ENCODE measurements at regions not wholly inside any gene's neighbourhood (a gene's known extent, or its start where the extent isn't known, plus 50 kb on each side); places are given as distances from the start of the nearest gene placed in this dataset.

GRCh38 chr10:84608126-84608525 lies 279.7 kb downstream of the CCSER2 start:
- Histone ChIP-seq H3K9me3 (ENCODE audit: control insufficient read depth, insufficient read depth, low read length) (no peaks in the 10 kb centered on the region), H3K9ac (ENCODE audit: low read depth, low read length) (no peak overlapping the region), H2AFZ (replicated peaks; ENCODE audit: low read length, poor library complexity) (no peak overlapping the region), H2BK5ac (ENCODE audit: low read depth, low read length, poor library complexity, severe bottlenecking) (no peak overlapping the region), H2BK120ac (ENCODE audit: low read depth, low read length) (no peak overlapping the region), H4K20me1 (ENCODE audit: insufficient read depth, low read length) (no peaks in the 10 kb centered on the region), H3K14ac (replicated peaks; ENCODE audit: low read depth, low read length) (no peak overlapping the region), H4K5ac (ENCODE audit: low read depth, low read length) (no peak overlapping the region), H3K18ac (ENCODE audit: low read depth, low read length) (no peak overlapping the region), H3K4ac (ENCODE audit: low read depth, low read length) (no peak overlapping the region), H3K4me3 (ENCODE audit: insufficient read depth, low read depth, low read length) (no peak overlapping the region), H4K91ac (ENCODE audit: insufficient read depth, low read depth, low read length) (no peak overlapping the region), H2AK5ac (ENCODE audit: low read depth, low read length) (no peak overlapping the region), H3K23ac (ENCODE audit: low read depth, low read length) (no peak overlapping the region), H2AK9ac (replicated peaks; ENCODE audit: low read depth, low read length, poor library complexity) (no peak overlapping the region), H2BK20ac (ENCODE audit: low read depth, low read length) (no peak overlapping the region), H3K27me3 (ENCODE audit: control insufficient read depth, insufficient read depth, low read length) (no peaks in the 10 kb centered on the region), H3K4me2 (ENCODE audit: low read depth, low read length) (no peak overlapping the region), H2BK15ac (ENCODE audit: low read depth, low read length) (no peak overlapping the region), H3K79me1 (ENCODE audit: low read depth in 1 of 2, low read length in 2 of 2) (no peaks in the 10 kb centered on the region), H3K9me1 (ENCODE audit: insufficient read depth, low read length) (no peaks in the 10 kb centered on the region), H3K56ac (ENCODE audit: extremely low read depth, insufficient read depth, low read length) (no peak overlapping the region), H4K8ac (ENCODE audit: low read depth in 2 of 2, low read length in 2 of 2) (no peak overlapping the region), H3K4me1 (ENCODE audit: control insufficient read depth, insufficient read depth, low read length) (no peaks in the 10 kb centered on the region), H3K36me3 (ENCODE audit: control insufficient read depth, insufficient read depth, low read length) (no peaks in the 10 kb centered on the region), H3K27ac (ENCODE audit: insufficient read depth, low read length) (no peak overlapping the region)
- dilution Hi-C loops (cut with HindIII; ENCODE audit: low sequenced_read_pairs, unreplicated experiment) (no loop called here), intact Hi-C loops (cut with micrococcal nuclease) (no loop called here), in situ Hi-C loops (cut with MboI; ENCODE audit: low sequenced_read_pairs) (no loop called here)
- 43% methylated on average over 4 of the region's 4 CpGs; no CpG with 5 or more reads in 1 of the 2 experiments for WGBS, 2 experiments (ENCODE audit: extremely low coverage in 2 of 2, insufficient read length in 1 of 2)
- no TSS peak for BruUV-seq (replicated peaks)
- ChIA-PET CTCF (no interaction called here), POLR2A (ENCODE audit: unreplicated experiment) (no interaction called here)
- DNase-seq: no peak
- no peak for ATAC-seq (ENCODE audit: low read depth)
- TF ChIP-seq MAFK (IDR thresholded peaks at IDR 0.05; ENCODE audit: low read depth, low read length): no peak
- TF ChIP-seq MXI1 (IDR thresholded peaks at IDR 0.05; ENCODE audit: borderline replicate concordance, low read depth, low read length): no peak
- no peak for TF ChIP-seq CHD1 (IDR thresholded peaks at IDR 0.05; ENCODE audit: low read depth, low read length)
- no peak for TF ChIP-seq CTCF (conservative IDR thresholded peaks at IDR 0.05; ENCODE audit: low read depth, low read length)
- no peak for TF ChIP-seq NFE2L2 (IDR thresholded peaks at IDR 0.05; ENCODE audit: low read depth, low read length)
- no peak for TF ChIP-seq USF2 (IDR thresholded peaks at IDR 0.05; ENCODE audit: low read depth, low read length)
